ENCODE measurements at regions not wholly inside any gene's neighbourhood (a gene's known extent, or its start where the extent isn't known, plus 50 kb on each side); places are given as distances from the start of the nearest gene placed in this dataset. TPM values are rescaled to one million over a fixed set of nuclear protein-coding genes. Genes with fewer than 3 reads are reported as not detected.

- Histone ChIP-seq H3K9ac (ENCODE audit: low read depth in 1 of 3, low read length in 3 of 3) (no peak overlapping the region), H3K27me3 (ENCODE audit: control insufficient read depth in 3 of 3, insufficient read depth in 3 of 3, low read length in 3 of 3) (no peaks in the 10 kb centered on the region)
Measured at GRCh38 chr4:112973750-112974251, 75.7 kb upstream of the ANK2 start.

DNA sequence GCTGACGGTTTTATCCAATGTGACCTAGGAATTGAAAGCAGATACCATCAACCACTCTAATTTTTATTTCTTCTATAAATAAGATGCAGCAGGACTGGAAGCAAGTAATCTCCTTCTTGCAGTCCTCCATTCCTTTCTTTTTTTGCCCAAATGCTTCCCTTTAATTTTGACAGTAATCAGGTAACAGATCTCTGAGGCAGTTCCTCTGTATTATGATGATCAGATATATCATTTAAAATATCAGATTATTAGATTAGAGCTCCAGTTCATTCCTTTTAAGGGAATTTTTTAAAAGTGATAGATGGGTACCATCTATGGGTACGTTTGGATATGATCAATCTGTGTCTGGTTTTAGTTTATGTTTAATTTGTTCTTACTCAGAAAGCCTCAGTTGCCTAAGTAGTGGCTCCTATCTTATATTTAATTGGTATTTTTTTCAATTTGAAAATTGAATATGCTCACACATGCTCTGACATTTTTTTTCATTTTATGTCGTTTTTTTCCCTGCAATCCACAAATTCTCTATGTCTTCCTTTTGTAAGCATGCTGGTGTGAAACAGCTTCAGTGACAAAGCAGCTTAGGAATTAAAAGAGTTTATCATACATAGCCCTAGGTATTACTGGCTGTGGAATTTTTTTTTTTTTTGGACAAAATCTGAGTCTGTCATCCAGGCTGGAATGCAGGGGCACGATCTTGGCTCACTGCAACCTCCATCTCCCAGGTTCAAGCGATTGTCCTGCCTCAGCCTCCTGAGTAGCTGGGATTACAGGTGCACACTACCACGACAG, 73.7 kb upstream of the ANK2 start:
- H3K4me1 ChIP-seq (ENCODE audit: control insufficient read depth in 3 of 3, insufficient read depth in 3 of 3, low read length in 3 of 3), result no peaks in the 10 kb centered on the region
- no peak overlapping the region for H3K27ac ChIP-seq (ENCODE audit: low read depth, low read length)
- H3K9me3 ChIP-seq (ENCODE audit: control insufficient read depth in 3 of 3, low read length in 3 of 3), result no peaks in the 10 kb centered on the region
- H3K9ac ChIP-seq (ENCODE audit: low read depth in 1 of 3, low read length in 3 of 3), result no peak overlapping the region
- H3K36me3 ChIP-seq (ENCODE audit: control insufficient read depth in 3 of 3, insufficient read depth in 3 of 3, low read length in 3 of 3), result no peaks in the 10 kb centered on the region
- H3K4me3 ChIP-seq (ENCODE audit: low read length in 3 of 3), result no peak overlapping the region
- H3K27me3 ChIP-seq (ENCODE audit: control insufficient read depth in 3 of 3, insufficient read depth in 3 of 3, low read length in 3 of 3), result no peaks in the 10 kb centered on the region

More at GRCh38 chr4:112973750-112974251, 75.7 kb upstream of the ANK2 start:
- no peaks in the 10 kb centered on the region for H3K9me3 ChIP-seq (ENCODE audit: control insufficient read depth in 3 of 3, low read length in 3 of 3)
- H3K4me1 ChIP-seq (ENCODE audit: control insufficient read depth in 3 of 3, insufficient read depth in 3 of 3, low read length in 3 of 3), result no peaks in the 10 kb centered on the region
- no peak overlapping the region for H3K27ac ChIP-seq (ENCODE audit: low read depth, low read length)
- H3K36me3 ChIP-seq (ENCODE audit: control insufficient read depth in 3 of 3, insufficient read depth in 3 of 3, low read length in 3 of 3), result no peaks in the 10 kb centered on the region
- no peak overlapping the region for H3K4me3 ChIP-seq (ENCODE audit: low read length in 3 of 3)

DNA sequence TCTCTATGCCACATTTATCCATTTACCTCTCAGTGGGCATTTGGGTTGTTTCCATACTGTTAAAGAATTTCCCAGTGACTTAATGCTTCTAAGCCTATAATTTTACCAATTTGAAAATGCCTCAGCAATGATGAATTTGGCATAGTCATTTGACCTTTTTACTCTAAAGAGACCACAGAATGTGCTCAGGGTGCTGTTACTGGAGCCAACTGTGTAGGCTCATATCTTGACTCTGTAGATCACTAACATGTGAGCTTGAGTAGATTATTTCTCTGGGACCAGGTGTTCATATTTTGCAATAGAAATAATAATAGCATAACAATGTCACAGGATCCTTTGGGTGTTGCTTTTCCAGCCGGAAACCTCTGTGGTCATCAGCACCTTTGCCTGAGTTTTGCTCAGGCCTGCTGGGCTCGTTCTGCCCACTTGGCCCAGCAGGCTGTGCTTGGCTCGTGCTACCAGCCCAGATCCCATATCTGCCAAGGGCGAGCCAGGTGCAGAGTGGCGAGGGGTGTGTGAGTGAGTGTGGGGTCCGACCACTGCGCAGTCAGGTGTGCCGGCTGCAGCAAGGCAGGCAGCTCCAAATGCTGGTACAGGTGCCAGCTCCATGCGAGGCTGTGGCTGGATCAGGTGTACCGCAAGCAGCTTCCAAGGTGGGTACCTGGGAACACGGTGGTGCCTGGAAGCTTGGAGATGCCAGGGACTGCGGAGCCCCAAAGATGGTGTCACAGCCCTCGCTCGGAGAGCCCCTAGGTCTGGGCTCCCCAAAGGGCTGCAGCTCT, 70.6 kb upstream of the ANK2 start:
- no peaks in the 10 kb centered on the region for H3K36me3 ChIP-seq (ENCODE audit: control insufficient read depth in 3 of 3, insufficient read depth in 3 of 3, low read length in 3 of 3)
- no peak overlapping the region for H3K4me3 ChIP-seq (ENCODE audit: low read length in 3 of 3)
- no peaks in the 10 kb centered on the region for H3K27me3 ChIP-seq (ENCODE audit: control insufficient read depth in 3 of 3, insufficient read depth in 3 of 3, low read length in 3 of 3)
- no peak overlapping the region for H3K9ac ChIP-seq (ENCODE audit: low read depth in 1 of 3, low read length in 3 of 3)
- no peaks in the 10 kb centered on the region for H3K9me3 ChIP-seq (ENCODE audit: control insufficient read depth in 3 of 3, low read length in 3 of 3)
- H3K27ac ChIP-seq (ENCODE audit: low read depth, low read length), result no peak overlapping the region
- H3K4me1 ChIP-seq (ENCODE audit: control insufficient read depth in 3 of 3, insufficient read depth in 3 of 3, low read length in 3 of 3), result no peaks in the 10 kb centered on the region

GRCh38 chr4:112979881-112980421, 69.5 kb upstream of the ANK2 start:
- Histone ChIP-seq H3K4me3 (ENCODE audit: low read length in 3 of 3) (no peak overlapping the region), H3K27ac (ENCODE audit: low read depth, low read length) (no peak overlapping the region), H3K36me3 (ENCODE audit: control insufficient read depth in 3 of 3, insufficient read depth in 3 of 3, low read length in 3 of 3) (no peaks in the 10 kb centered on the region), H3K4me1 (ENCODE audit: control insufficient read depth in 3 of 3, insufficient read depth in 3 of 3, low read length in 3 of 3) (no peaks in the 10 kb centered on the region), H3K27me3 (ENCODE audit: control insufficient read depth in 3 of 3, insufficient read depth in 3 of 3, low read length in 3 of 3) (no peaks in the 10 kb centered on the region), H3K9ac (ENCODE audit: low read depth in 1 of 3, low read length in 3 of 3) (no peak overlapping the region), H3K9me3 (ENCODE audit: control insufficient read depth in 3 of 3, low read length in 3 of 3) (no peaks in the 10 kb centered on the region)

GRCh38 chr4:112982680-112983079, 66.8 kb upstream of the ANK2 start:
- H3K27ac ChIP-seq (ENCODE audit: low read depth, low read length), result no peak overlapping the region
- no peaks in the 10 kb centered on the region for H3K27me3 ChIP-seq (ENCODE audit: control insufficient read depth in 3 of 3, insufficient read depth in 3 of 3, low read length in 3 of 3)
- H3K9me3 ChIP-seq (ENCODE audit: control insufficient read depth in 3 of 3, low read length in 3 of 3), result no peaks in the 10 kb centered on the region
- H3K4me3 ChIP-seq (ENCODE audit: low read length in 3 of 3), result no peak overlapping the region
- H3K9ac ChIP-seq (ENCODE audit: low read depth in 1 of 3, low read length in 3 of 3), result no peak overlapping the region
- no peaks in the 10 kb centered on the region for H3K4me1 ChIP-seq (ENCODE audit: control insufficient read depth in 3 of 3, insufficient read depth in 3 of 3, low read length in 3 of 3)
- no peaks in the 10 kb centered on the region for H3K36me3 ChIP-seq (ENCODE audit: control insufficient read depth in 3 of 3, insufficient read depth in 3 of 3, low read length in 3 of 3)

DNA sequence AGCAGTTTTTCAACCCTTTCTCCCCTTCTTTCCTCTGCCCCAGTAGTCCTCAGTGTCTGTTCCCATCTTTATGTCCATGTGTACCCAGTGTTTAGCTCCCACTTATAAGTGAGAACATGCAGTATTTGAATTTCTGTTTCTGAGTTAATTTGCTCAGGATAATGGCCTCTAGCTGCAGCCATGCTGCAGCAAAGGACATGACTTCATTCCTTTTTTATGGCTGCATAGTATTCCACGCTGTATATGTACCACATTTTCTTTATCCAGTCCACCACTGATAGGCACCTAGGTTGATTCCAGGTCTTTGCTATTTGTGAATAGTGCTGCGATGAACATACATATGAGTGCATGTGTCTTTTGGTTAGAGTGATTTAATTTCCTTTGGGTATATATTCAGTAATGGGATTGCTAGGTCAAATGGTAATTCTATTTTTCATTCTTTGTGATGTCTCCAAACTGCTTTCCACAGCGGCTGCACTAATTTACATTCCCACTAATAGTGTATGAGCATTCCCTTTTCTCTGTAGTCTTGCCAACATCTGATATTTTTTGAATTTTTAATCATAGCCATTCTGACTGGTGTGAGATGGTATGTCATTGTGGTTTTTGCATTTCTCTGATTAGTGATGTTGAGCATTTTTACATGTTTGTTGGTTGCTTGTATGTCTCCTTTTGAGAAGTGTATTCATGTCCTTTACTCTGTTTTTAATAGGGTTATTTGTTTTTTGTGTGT, 54.6 kb upstream of the ANK2 start:
- no peak overlapping the region for H3K4me3 ChIP-seq (ENCODE audit: low read length in 3 of 3)
- H3K36me3 ChIP-seq (ENCODE audit: control insufficient read depth in 3 of 3, insufficient read depth in 3 of 3, low read length in 3 of 3), result no peaks in the 10 kb centered on the region
- no peak overlapping the region for H3K9ac ChIP-seq (ENCODE audit: low read depth in 1 of 3, low read length in 3 of 3)
- no peak overlapping the region for H3K27ac ChIP-seq (ENCODE audit: low read depth, low read length)
- H3K27me3 ChIP-seq (ENCODE audit: control insufficient read depth in 3 of 3, insufficient read depth in 3 of 3, low read length in 3 of 3), result no peaks in the 10 kb centered on the region
- H3K9me3 ChIP-seq (ENCODE audit: control insufficient read depth in 3 of 3, low read length in 3 of 3), result no peaks in the 10 kb centered on the region
- H3K4me1 ChIP-seq (ENCODE audit: control insufficient read depth in 3 of 3, insufficient read depth in 3 of 3, low read length in 3 of 3), result no peaks in the 10 kb centered on the region

Small RNA genes lying in the stretch of these regions (small RNA-seq; reads per million reads assigned to genes)
- gene AC017007.1 (not detected), gene RF00019 (not detected)

All from skeletal muscle tissue (tissue), 4 donors.